ENCODE measurements at regions not wholly inside any gene's neighbourhood (a gene's known extent, or its start where the extent isn't known, plus 50 kb on each side); places are given as distances from the start of the nearest gene placed in this dataset.

- no peak overlapping the region for H3K27ac ChIP-seq
- no peak overlapping the region for H3K4me3 ChIP-seq
- H3K9me3 ChIP-seq = peaks cover 0 to 6% (median 0%) of the 10 kb centered on the region in 3 donors
- TF ChIP-seq CTCF (IDR thresholded peaks at IDR 0.05) = no peak
- DNase-seq = no peak
- H3K4me1 ChIP-seq = no peaks in the 10 kb centered on the region
- H3K36me3 ChIP-seq = no peaks in the 10 kb centered on the region
- intact Hi-C loops (cut with DNase I; ENCODE audit: low total_unique reads) = no loop called here
- no peaks in the 10 kb centered on the region for H3K27me3 ChIP-seq
Measured at GRCh38 chr20:41872930-41873329, 254.8 kb upstream of the CHD6 start.

- Histone ChIP-seq H3K27me3 (no peaks in the 10 kb centered on the region), H3K27ac (no peak overlapping the region), H3K9me3 (peaks cover 0 to 8% (median 0%) of the 10 kb centered on the region in 3 donors), H3K36me3 (no peaks in the 10 kb centered on the region), H3K4me1 (no peaks in the 10 kb centered on the region), H3K4me3 (no peak overlapping the region)
- intact Hi-C loops (cut with DNase I; ENCODE audit: low total_unique reads) = no loop called here
- no peak for DNase-seq
- TF ChIP-seq CTCF (IDR thresholded peaks at IDR 0.05) = no peak
Measured at GRCh38 chr20:41870869-41871462, 252.8 kb upstream of the CHD6 start.

- Histone ChIP-seq H3K36me3 (no peaks in the 10 kb centered on the region), H3K27me3 (no peaks in the 10 kb centered on the region), H3K4me1 (no peaks in the 10 kb centered on the region), H3K27ac (no peak overlapping the region), H3K4me3 (no peak overlapping the region), H3K9me3 (peaks cover 0 to 8% (median 0%) of the 10 kb centered on the region in 3 donors)
- no peak for TF ChIP-seq CTCF (IDR thresholded peaks at IDR 0.05)
- DNase-seq = no peak
- intact Hi-C loops (cut with DNase I; ENCODE audit: low total_unique reads) = no loop called here
Measured at GRCh38 chr20:41869261-41869660, 251.1 kb upstream of the CHD6 start.

- no peaks in the 10 kb centered on the region for H3K4me1 ChIP-seq
Measured at GRCh38 chr20:41865938-41866337, 247.8 kb upstream of the CHD6 start.

GRCh38 chr20:41862476-41862875, 244.3 kb upstream of the CHD6 start:
- H3K9me3 ChIP-seq = no peaks in the 10 kb centered on the region
- intact Hi-C loops (cut with DNase I; ENCODE audit: low total_unique reads) = no loop called here
- no peak overlapping the region for H3K4me3 ChIP-seq
- no peak for DNase-seq
- no peaks in the 10 kb centered on the region for H3K4me1 ChIP-seq
- H3K27me3 ChIP-seq = no peaks in the 10 kb centered on the region
- TF ChIP-seq CTCF (IDR thresholded peaks at IDR 0.05) = no peak
- H3K36me3 ChIP-seq = no peaks in the 10 kb centered on the region
- no peak overlapping the region for H3K27ac ChIP-seq

More at GRCh38 chr20:41865938-41866337, 247.8 kb upstream of the CHD6 start:
- Histone ChIP-seq H3K27ac (no peak overlapping the region), H3K27me3 (no peaks in the 10 kb centered on the region), H3K9me3 (peaks cover 0 to 8% (median 0%) of the 10 kb centered on the region in 3 donors), H3K4me3 (no peak overlapping the region), H3K36me3 (no peaks in the 10 kb centered on the region)
- intact Hi-C loops (cut with DNase I; ENCODE audit: low total_unique reads) = no loop called here
- no peak for TF ChIP-seq CTCF (IDR thresholded peaks at IDR 0.05)
- DNase-seq = no peak

Measured in tibial artery (tissue), 4 donors.